Epithelial cell of proximal tubule (primary cell): ENCODE measurements at regions not wholly inside any gene's neighbourhood (a gene's known extent, or its start where the extent isn't known, plus 50 kb on each side); places are given as distances from the start of the nearest gene placed in this dataset.

Experiments used
- DNase-seq: peaks from one replicate; pipeline ENCODE4 v3.0.0-alpha.2; 2011; ENCODE audit warnings: low read depth
- H3K4me3 ChIP-seq: 2 replicates; pipeline ENCODE4 v1.5.1; 2011; ENCODE audit warnings: low read depth, mild to moderate bottlenecking, low read length
- TF ChIP-seq, protein P1 (sequence below): conservative IDR thresholded peaks from 2 replicates; pipeline ENCODE4 v1.5.1; 2012; ENCODE audit warnings: low read depth, mild to moderate bottlenecking, low read length

GRCh38 chr12:115245020-115245419 lies 561.0 kb upstream of the TBX3 start:
- no peak for DNase-seq
- no peak overlapping the region for H3K4me3 ChIP-seq
- TF ChIP-seq, protein P1, sequence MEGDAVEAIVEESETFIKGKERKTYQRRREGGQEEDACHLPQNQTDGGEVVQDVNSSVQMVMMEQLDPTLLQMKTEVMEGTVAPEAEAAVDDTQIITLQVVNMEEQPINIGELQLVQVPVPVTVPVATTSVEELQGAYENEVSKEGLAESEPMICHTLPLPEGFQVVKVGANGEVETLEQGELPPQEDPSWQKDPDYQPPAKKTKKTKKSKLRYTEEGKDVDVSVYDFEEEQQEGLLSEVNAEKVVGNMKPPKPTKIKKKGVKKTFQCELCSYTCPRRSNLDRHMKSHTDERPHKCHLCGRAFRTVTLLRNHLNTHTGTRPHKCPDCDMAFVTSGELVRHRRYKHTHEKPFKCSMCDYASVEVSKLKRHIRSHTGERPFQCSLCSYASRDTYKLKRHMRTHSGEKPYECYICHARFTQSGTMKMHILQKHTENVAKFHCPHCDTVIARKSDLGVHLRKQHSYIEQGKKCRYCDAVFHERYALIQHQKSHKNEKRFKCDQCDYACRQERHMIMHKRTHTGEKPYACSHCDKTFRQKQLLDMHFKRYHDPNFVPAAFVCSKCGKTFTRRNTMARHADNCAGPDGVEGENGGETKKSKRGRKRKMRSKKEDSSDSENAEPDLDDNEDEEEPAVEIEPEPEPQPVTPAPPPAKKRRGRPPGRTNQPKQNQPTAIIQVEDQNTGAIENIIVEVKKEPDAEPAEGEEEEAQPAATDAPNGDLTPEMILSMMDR, result no peak

- TF ChIP-seq, protein P1, result no peak
- no peak for DNase-seq
- no peak overlapping the region for H3K4me3 ChIP-seq
These were observed 560.1 kb upstream of the TBX3 start for GRCh38 chr12:115243933-115244628.

DNA sequence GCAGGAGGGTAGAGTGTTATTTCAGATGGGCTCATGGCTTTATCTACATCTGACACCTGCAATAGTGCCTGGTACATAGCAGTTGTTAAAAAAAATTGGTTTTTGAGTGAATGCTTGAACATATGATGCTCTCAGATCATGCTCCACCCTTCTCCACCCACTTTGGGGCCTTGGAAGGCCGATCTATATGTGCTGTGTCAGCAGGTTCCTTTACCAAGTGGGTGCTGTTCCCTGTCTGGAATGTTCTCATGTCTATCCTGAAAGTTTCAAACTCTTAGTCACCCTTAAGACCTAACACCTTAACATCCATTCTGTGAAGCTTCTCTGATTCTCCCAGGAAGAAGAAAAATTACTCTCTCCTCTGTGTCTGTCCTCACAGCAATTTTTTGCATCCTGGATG lies 556.3 kb upstream of the TBX3 start:
- no peak overlapping the region for H3K4me3 ChIP-seq
- no peak for DNase-seq
- TF ChIP-seq, protein P1, result no peak

- TF ChIP-seq, protein P1, result no peak
- DNase-seq, result no peak
- H3K4me3 ChIP-seq, result no peak overlapping the region
These were observed 551.9 kb upstream of the TBX3 start for GRCh38 chr12:115235880-115236279.

DNA sequence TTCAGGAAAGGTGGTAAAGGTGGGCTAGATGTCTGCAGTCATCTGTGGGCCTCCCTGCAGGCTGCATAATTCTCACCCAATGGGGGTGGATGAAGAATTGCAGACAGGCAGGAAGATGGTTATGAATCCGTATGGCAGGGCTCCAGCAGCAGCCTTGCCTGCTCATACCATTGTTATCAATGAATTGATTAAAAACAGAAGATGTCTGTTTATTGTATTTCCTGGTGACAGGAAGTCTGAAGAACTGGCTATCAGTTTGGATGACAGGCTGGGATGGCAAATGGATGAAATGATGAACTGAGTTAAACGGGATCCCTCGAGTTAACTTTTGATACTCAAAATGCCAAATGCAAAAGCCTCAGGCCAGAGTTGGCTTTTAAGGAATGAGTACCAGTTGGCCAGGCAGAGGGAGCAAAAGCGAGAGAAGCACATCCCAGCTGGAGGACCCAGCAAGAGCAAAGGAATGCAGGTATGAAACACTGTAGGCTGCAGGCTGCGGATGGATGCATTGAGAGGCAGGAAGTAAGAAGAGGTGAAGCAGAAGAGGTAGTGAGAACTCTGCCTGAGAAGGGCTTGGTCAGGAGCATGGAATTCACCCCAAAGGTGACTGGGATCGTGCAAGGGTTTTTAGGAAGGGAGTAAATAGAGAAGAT lies 550.0 kb upstream of the TBX3 start:
- no peak for DNase-seq
- TF ChIP-seq, protein P1, result no peak
- no peak overlapping the region for H3K4me3 ChIP-seq

DNA sequence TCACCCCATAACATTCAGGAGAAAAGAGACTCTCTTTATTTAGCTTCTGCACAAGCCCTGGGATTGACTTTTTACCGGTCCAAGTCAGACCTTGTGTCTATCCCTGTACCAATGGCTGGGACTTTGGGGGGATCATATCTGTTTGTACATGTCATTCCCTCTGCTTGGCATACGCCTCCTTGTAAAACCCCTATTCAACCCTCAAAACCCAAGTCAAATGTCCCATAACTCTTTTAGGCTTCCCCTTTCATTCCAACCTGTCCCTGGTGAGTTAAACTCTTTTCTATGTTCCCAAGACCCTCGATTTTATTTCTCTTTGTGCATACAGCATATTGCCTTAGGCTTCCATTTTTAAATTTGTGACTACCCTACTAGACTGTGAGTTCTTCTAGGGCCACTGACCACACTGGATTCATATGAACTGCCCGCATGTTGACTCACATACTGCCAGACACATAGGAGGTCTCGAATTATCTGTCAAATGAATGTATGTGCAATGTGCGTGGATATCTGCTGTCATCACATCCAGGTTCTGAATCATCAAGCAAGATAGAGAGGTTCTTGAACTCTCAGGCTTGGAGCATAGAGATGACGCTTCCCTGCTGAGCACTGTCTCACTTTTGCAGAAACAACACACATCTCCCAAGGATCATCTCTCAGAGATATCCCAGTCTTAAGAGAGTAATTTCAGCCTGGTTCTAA lies 548.6 kb upstream of the TBX3 start:
- H3K4me3 ChIP-seq, result no peak overlapping the region
- TF ChIP-seq, protein P1, result no peak
- no peak for DNase-seq
